Smooth muscle cell (in vitro differentiated cells): ENCODE measurements at regions not wholly inside any gene's neighbourhood (a gene's known extent, or its start where the extent isn't known, plus 50 kb on each side); places are given as distances from the start of the nearest gene placed in this dataset.

Experiments used
- DNase-seq: peaks from one replicate; lab custom pipeline; 2025; ENCODE audit not compliant: unreplicated experiment; lab: John Stamatoyannopoulos, UW
- H2AFZ ChIP-seq: fragments of 200-600 bp; sonication (generic); 2 replicates; pipeline ENCODE4 v1.6.0; 2016; ENCODE audit warnings: antibody characterized with exemption, low read depth, mild to moderate bottlenecking
- H3F3A ChIP-seq: fragments of 200-600 bp; sonication (generic); 2 replicates; pipeline ENCODE4 v1.6.0; 2017; ENCODE audit warnings: antibody characterized with exemption, low read depth
- H3K27ac ChIP-seq: fragments of 200-600 bp; sonication (generic); 2 replicates; pipeline ENCODE4 v1.5.1; 2016; ENCODE audit warnings: low read depth, mild to moderate bottlenecking
- H3K27me3 ChIP-seq: fragments of 200-600 bp; sonication (generic); 2 replicates; pipeline ENCODE4 v1.6.1; 2016; ENCODE audit warnings: low read depth, mild to moderate bottlenecking
- H3K36me3 ChIP-seq: fragments of 200-600 bp; sonication (generic); 2 replicates; pipeline ENCODE4 v1.5.1; 2016; ENCODE audit warnings: low read depth
- H3K4me1 ChIP-seq: fragments of 200-600 bp; sonication (generic); 2 replicates; pipeline ENCODE4 v1.5.1; 2016; ENCODE audit warnings: low read depth
- H3K4me2 ChIP-seq: fragments of 200-600 bp; sonication (generic); 2 replicates; pipeline ENCODE4 v1.6.0; 2016; ENCODE audit warnings: mild to moderate bottlenecking
- H3K4me3 ChIP-seq: fragments of 200-600 bp; sonication (generic); 2 replicates; pipeline ENCODE4 v1.5.1; 2016; ENCODE audit warnings: mild to moderate bottlenecking
- H3K79me2 ChIP-seq: fragments of 200-600 bp; sonication (generic); 2 replicates; pipeline ENCODE4 v1.6.0; 2016; ENCODE audit warnings: low read depth, mild to moderate bottlenecking
- H3K9ac ChIP-seq: fragments of 200-600 bp; sonication (generic); 2 replicates; pipeline ENCODE4 v1.6.0; 2016; ENCODE audit warnings: low read depth
- H3K9me3 ChIP-seq: fragments of 200-600 bp; sonication (generic); replicated peaks from 2 replicates; pipeline ENCODE4 v1.5.1; 2016; ENCODE audit warnings: low read depth
- H4K20me1 ChIP-seq: fragments of 200-600 bp; sonication (generic); 2 replicates; pipeline ENCODE4 v1.6.0; 2016; ENCODE audit warnings: low read depth
- CTCF ChIP-seq: fragments of 200-600 bp; sonication (generic); IDR thresholded peaks from 2 replicates; pipeline ENCODE4 v1.5.1; 2017; ENCODE audit warnings: borderline replicate concordance, mild to moderate bottlenecking, antibody characterized with exemption; ENCODE audit not compliant: insufficient read depth, poor library complexity, severe bottlenecking
- WGBS: methylation state at CpG from one replicate; pipeline ENCODE4 v1.1.7; 2016; ENCODE audit warnings: low lambda C conversion rate; 5-methylcytosine and 5-hydroxymethylcytosine counted together

- Histone ChIP-seq H2AFZ (no peak overlapping the region), H3K36me3 (no peaks in the 10 kb centered on the region), H3K9me3 (no peaks in the 10 kb centered on the region), H3K79me2 (no peaks in the 10 kb centered on the region), H3K27ac (no peak overlapping the region), H3K4me2 (no peak overlapping the region), H3K4me3 (no peak overlapping the region), H4K20me1 (no peaks in the 10 kb centered on the region), H3K9ac (no peak overlapping the region), H3K27me3 (no peaks in the 10 kb centered on the region), H3F3A (no peaks in the 10 kb centered on the region), H3K4me1 (no peaks in the 10 kb centered on the region)
- WGBS: 88% methylated on average over 3 of the region's 3 CpGs
- TF ChIP-seq CTCF: no peak
- no peak for DNase-seq
These were observed 135.9 kb upstream of the FRY start for GRCh38 chr13:31895691-31896090.

- Histone ChIP-seq H4K20me1 (no peaks in the 10 kb centered on the region), H3K9ac (no peak overlapping the region), H3K4me3 (no peak overlapping the region), H3K4me2 (peak overlapping the region; percentile 31), H3K27me3 (no peaks in the 10 kb centered on the region), H3K4me1 (no peaks in the 10 kb centered on the region), H3K79me2 (no peaks in the 10 kb centered on the region), H3K36me3 (no peaks in the 10 kb centered on the region), H3K9me3 (no peaks in the 10 kb centered on the region), H3K27ac (no peak overlapping the region), H3F3A (no peaks in the 10 kb centered on the region), H2AFZ (no peak overlapping the region)
- no peak for DNase-seq
- no peak for TF ChIP-seq CTCF
- WGBS: 25% methylated on average over 2 of the region's 2 CpGs
These were observed 135.1 kb upstream of the FRY start for GRCh38 chr13:31896427-31896826.

- Histone ChIP-seq H3K4me3 (no peak overlapping the region), H3K27ac (no peak overlapping the region), H3K36me3 (no peaks in the 10 kb centered on the region), H3K4me1 (no peaks in the 10 kb centered on the region), H3K27me3 (no peaks in the 10 kb centered on the region), H3F3A (no peaks in the 10 kb centered on the region), H3K9me3 (no peaks in the 10 kb centered on the region), H3K4me2 (no peak overlapping the region), H2AFZ (no peak overlapping the region), H4K20me1 (no peaks in the 10 kb centered on the region), H3K9ac (no peak overlapping the region), H3K79me2 (no peaks in the 10 kb centered on the region)
- 77% methylated on average over 9 of the region's 9 CpGs for WGBS
- no peak for TF ChIP-seq CTCF
- DNase-seq: no peak
These were observed 133.0 kb upstream of the FRY start for GRCh38 chr13:31898378-31899071.

- Histone ChIP-seq H3K4me3 (no peak overlapping the region), H3K9me3 (no peaks in the 10 kb centered on the region), H3K4me1 (no peaks in the 10 kb centered on the region), H3K9ac (no peak overlapping the region), H3F3A (no peaks in the 10 kb centered on the region), H2AFZ (no peak overlapping the region), H3K4me2 (no peak overlapping the region), H3K27me3 (peaks cover 7% of the 10 kb centered on the region), H4K20me1 (no peaks in the 10 kb centered on the region), H3K79me2 (no peaks in the 10 kb centered on the region), H3K36me3 (no peaks in the 10 kb centered on the region), H3K27ac (no peak overlapping the region)
- no peak for TF ChIP-seq CTCF
- WGBS: 88% methylated on average over 2 of the region's 2 CpGs
- DNase-seq: no peak
These were observed 129.6 kb upstream of the FRY start for GRCh38 chr13:31901985-31902384.
